H1 (cell line): ENCODE measurements at regions not wholly inside any gene's neighbourhood (a gene's known extent, or its start where the extent isn't known, plus 50 kb on each side); places are given as distances from the start of the nearest gene placed in this dataset.
"Not testable (repeated sequence)": the region's sequence is repeated elsewhere in the genome, so short reads cannot be mapped to it uniquely, and the experiment has no call there.

Source experiments
- CTCF ChIA-PET: fragments of 300-600 bp; sonication (Branson Sonifier 250); formaldehyde crosslinking; loops from one replicate; lab custom pipeline; 2021; ENCODE audit not compliant: partially characterized antibody; lab: Charles Lee
- POLR2A ChIA-PET: fragments of 300-600 bp; sonication (Branson Sonifier 250); formaldehyde crosslinking; loops from one replicate; lab custom pipeline; 2021; ENCODE audit warnings: inconsistent platforms; ENCODE audit not compliant: partially characterized antibody; lab: Charles Lee
- DNase-seq, 2 experiments: peaks; one replicate each; pipeline versions ENCODE4 v3.0.0 to v3.0.0-alpha.2; 2010 to 2022; ENCODE audit warnings: low spot score in 2 of 2, low read depth in 1 of 2, mixed read lengths in 1 of 2
- FAIRE-seq: peaks from 2 replicates; lab custom pipeline; 2011; peaks lifted over from hg19 to GRCh38; lab: Jason Lieb, UNC
- H2AFZ ChIP-seq: 2 replicates; pipeline ENCODE4 v1.8.1; 2012; ENCODE audit warnings: low read length, inconsistent platforms
- H2AK5ac ChIP-seq: 2 replicates; pipeline ENCODE4 v1.6.1; 2013; ENCODE audit warnings: low read depth, low read length
- H2BK120ac ChIP-seq: replicated peaks from 2 replicates; pipeline ENCODE3; 2013; ENCODE audit warnings: low read depth, low read length, inconsistent platforms
- H2BK12ac ChIP-seq: 2 replicates; pipeline ENCODE4 v1.6.1; 2013; ENCODE audit warnings: low read depth, low read length
- H2BK15ac ChIP-seq: 2 replicates; pipeline ENCODE4 v1.6.1; 2013; ENCODE audit warnings: low read length
- H2BK20ac ChIP-seq: 2 replicates; pipeline ENCODE4 v1.6.1; 2013; ENCODE audit warnings: low read length
- H2BK5ac ChIP-seq: 2 replicates; pipeline ENCODE4 v1.6.1; 2013; ENCODE audit warnings: low read depth, low read length
- H3K14ac ChIP-seq: 2 replicates; pipeline ENCODE4 v1.6.1; 2013; ENCODE audit warnings: inconsistent platforms; ENCODE audit not compliant: insufficient read length
- H3K18ac ChIP-seq: 2 replicates; pipeline ENCODE4 v1.6.1; 2013; ENCODE audit warnings: low read length; ENCODE audit errors: extremely low read depth
- H3K23ac ChIP-seq: 2 replicates; pipeline ENCODE4 v1.6.1; 2013; ENCODE audit warnings: inconsistent platforms; ENCODE audit not compliant: insufficient read length
- H3K23me2 ChIP-seq: 2 replicates; pipeline ENCODE4 v1.6.1; 2013; ENCODE audit warnings: low read depth, low read length
- H3K27ac ChIP-seq: 2 replicates; pipeline ENCODE4 v1.6.1; 2011; ENCODE audit warnings: low read depth, low read length, inconsistent platforms
- H3K27me3 ChIP-seq, 4 experiments: replicated peaks in 1 of 4; 1 replicate in 1 of 4; 2 replicates in 3 of 4; pipeline versions ENCODE4 v1.6.1 to v1.8.1; 2011 to 2013; ENCODE audit warnings: low read length in 3 of 4, mild to moderate bottlenecking in 3 of 4, inconsistent platforms in 2 of 4, mixed read lengths in 2 of 4, moderate library complexity in 1 of 4; ENCODE audit not compliant: control insufficient read depth in 3 of 4, insufficient read depth in 3 of 4; ENCODE audit errors: extremely low read depth in 1 of 4
- H3K36me3 ChIP-seq, 4 experiments: 2 replicates each; pipeline versions ENCODE4 v1.6.1 to v1.8.1; 2011 to 2013; ENCODE audit warnings: mild to moderate bottlenecking in 4 of 4, low read length in 3 of 4, moderate library complexity in 2 of 4, control low read depth in 1 of 4, inconsistent platforms in 1 of 4; ENCODE audit not compliant: insufficient read depth in 4 of 4, control insufficient read depth in 2 of 4
- H3K4ac ChIP-seq: replicated peaks from 2 replicates; pipeline ENCODE3; 2013; ENCODE audit warnings: low read length, low read depth, mixed read lengths, inconsistent platforms; ENCODE audit not compliant: insufficient read length
- H3K4me1 ChIP-seq, 4 experiments: replicated peaks in 1 of 4; 1 replicate in 1 of 4; 2 replicates in 3 of 4; pipeline versions ENCODE4 v1.6.1 to v1.8.1; 2011 to 2013; ENCODE audit warnings: low read length in 3 of 4, inconsistent platforms in 2 of 4, mixed read lengths in 1 of 4; ENCODE audit not compliant: insufficient read depth in 4 of 4, control insufficient read depth in 3 of 4
- H3K4me2 ChIP-seq, 2 experiments: 2 replicates each; pipeline versions ENCODE4 v1.6.1 to v1.8.1; 2011 to 2013; ENCODE audit warnings: low read depth in 2 of 2, low read length in 2 of 2, control low read depth in 1 of 2, inconsistent platforms in 1 of 2, mild to moderate bottlenecking in 1 of 2; ENCODE audit not compliant: insufficient read depth in 1 of 2
- H3K4me3 ChIP-seq, 4 experiments: fragments of 200-600, 300-600 bp in 1 of 4; sonication (generic), shearing (Covaris generic), sonication (Bioruptor Twin) in 1 of 4; 2 replicates each; pipeline versions ENCODE4 v1.5.1 to v1.8.1; 2011 to 2016; ENCODE audit warnings: low read length in 4 of 4, low read depth in 3 of 4, control low read depth in 2 of 4, inconsistent platforms in 2 of 4, mild to moderate bottlenecking in 2 of 4, mixed read lengths in 1 of 4, moderate library complexity in 1 of 4; ENCODE audit not compliant: insufficient read depth in 2 of 4; ENCODE audit errors: extremely low read depth in 1 of 4
- H3K56ac ChIP-seq: replicated peaks from 2 replicates; pipeline ENCODE3; 2013; ENCODE audit warnings: low read depth, mild to moderate bottlenecking, mixed read lengths, low read length, inconsistent platforms; ENCODE audit not compliant: insufficient read length
- H3K79me1 ChIP-seq: 2 replicates; pipeline ENCODE4 v1.6.1; 2013; ENCODE audit warnings: low read depth, low read length, control low read depth
- H3K79me2 ChIP-seq, 2 experiments: 2 replicates each; pipeline versions ENCODE4 v1.6.1 to v1.8.1; 2012 to 2013; ENCODE audit warnings: low read length in 2 of 2, mild to moderate bottlenecking in 2 of 2, inconsistent platforms in 1 of 2; ENCODE audit not compliant: insufficient read depth in 2 of 2, control insufficient read depth in 1 of 2
- H3K9ac ChIP-seq, 4 experiments: replicated peaks in 1 of 4; 1 replicate in 1 of 4; 2 replicates in 3 of 4; pipeline versions ENCODE4 v1.6.1 to v1.8.1; 2011 to 2013; ENCODE audit warnings: low read depth in 3 of 4, low read length in 3 of 4, control low read depth in 2 of 4, mild to moderate bottlenecking in 2 of 4, moderate library complexity in 2 of 4, inconsistent platforms in 1 of 4; ENCODE audit errors: extremely low read depth in 1 of 4
- H3K9me3 ChIP-seq, 2 experiments: 2 replicates each; pipeline versions ENCODE4 v1.6.1 to v1.8.1; 2012 to 2013; ENCODE audit warnings: mild to moderate bottlenecking in 2 of 2, moderate library complexity in 2 of 2, control low read depth in 1 of 2, inconsistent platforms in 1 of 2, low read depth in 1 of 2, low read length in 1 of 2, mixed read lengths in 1 of 2; ENCODE audit not compliant: insufficient read depth in 2 of 2
- H4K20me1 ChIP-seq, 2 experiments: replicated peaks in 1 of 2; 2 replicates each; pipeline versions ENCODE3 to v1.8.1; 2011 to 2013; ENCODE audit warnings: inconsistent platforms in 2 of 2, low read length in 2 of 2, mild to moderate bottlenecking in 1 of 2; ENCODE audit not compliant: insufficient read depth in 2 of 2, control insufficient read depth in 1 of 2
- H4K5ac ChIP-seq: 2 replicates; pipeline ENCODE4 v1.6.1; 2013; ENCODE audit warnings: low read length, low read depth, mixed read lengths, inconsistent platforms; ENCODE audit not compliant: insufficient read length
- H4K8ac ChIP-seq: 2 replicates; pipeline ENCODE4 v1.8.0; 2013; ENCODE audit warnings: mild to moderate bottlenecking, moderate library complexity, low read length, inconsistent platforms; ENCODE audit not compliant: insufficient read depth; ENCODE audit errors: extremely low read depth
- H4K91ac ChIP-seq: replicated peaks from 2 replicates; pipeline ENCODE3; 2013; ENCODE audit warnings: low read length, mixed read lengths, inconsistent platforms; ENCODE audit not compliant: insufficient read length
- WGBS, 2 experiments: shearing (Covaris generic) in 1 of 2; methylation state at CpG; one replicate each; pipeline versions ENCODE4 v1.1.6 to v1.1.7; 2013 to 2015; ENCODE audit warnings: low lambda C conversion rate in 2 of 2, mixed read lengths in 2 of 2, inconsistent platforms in 1 of 2, low coverage in 1 of 2, missing lambda C conversion rate in 1 of 2; ENCODE audit not compliant: insufficient replicate concordance in 2 of 2, insufficient coverage in 1 of 2, insufficient read length in 1 of 2; ENCODE audit errors: extremely low coverage in 1 of 2, missing lambda C conversion rate in 1 of 2; 5-methylcytosine and 5-hydroxymethylcytosine counted together

- H3K27me3 ChIP-seq, H3K4me3 ChIP-seq, H3K79me1 ChIP-seq, H4K20me1 ChIP-seq, DNase-seq, H3K9ac ChIP-seq, H3K36me3 ChIP-seq, H3K14ac ChIP-seq, H3K79me2 ChIP-seq, H4K91ac ChIP-seq, H3K23ac ChIP-seq, H2AFZ ChIP-seq, H3K23me2 ChIP-seq, H3K9me3 ChIP-seq, H4K5ac ChIP-seq, FAIRE-seq, H3K4ac ChIP-seq, CTCF ChIA-PET, H3K27ac ChIP-seq, H3K56ac ChIP-seq: not testable (repeated sequence)
- peak overlapping the region; percentile 87; the same call in 1 of the 2 replicates for H2BK12ac ChIP-seq
- H2BK20ac ChIP-seq, result 0 out of 2 replicates have a peak overlapping the region, but pooled peaks have one; percentile 90
- POLR2A ChIA-PET, result interaction anchor here (0.6 kb wide), 1 partner anchor 671 kb away, joined by 3 read pairs; no protein-coding TSS in a partner anchor
- H4K8ac ChIP-seq, result peak overlapping the region; percentile 85
- peak overlapping the region; percentile 54 for H2BK120ac ChIP-seq
- H3K18ac ChIP-seq, result peak overlapping the region; percentile 60; the same call in 1 of the 2 replicates
- peak overlapping the region; percentile 75; the same call in 1 of the 2 replicates for H2BK5ac ChIP-seq
- H3K4me1 ChIP-seq, result peaks cover 0 to 12% (median 2%) of the 10 kb centered on the region in 4 experiments; a peak in 5 of 7 replicates
- 64% methylated on average over 4 of the region's 5 CpGs; no CpG with 5 or more reads in 1 of the 2 experiments for WGBS, 2 experiments
- 0 out of 2 replicates have a peak overlapping the region, but pooled peaks have one; percentile 28 for H2AK5ac ChIP-seq
- 0 out of 2 replicates have a peak overlapping the region, but pooled peaks have one; percentile 72 for H2BK15ac ChIP-seq
- H3K4me2 ChIP-seq, result peak overlapping the region in 1 of 2 experiments; percentile 39; a peak in 2 of 4 replicates
Observed at GRCh38 chr16:29284723-29285122, 121.8 kb downstream of the NPIPB11 start.

GRCh38 chr16:29284159-29284558 lies 122.4 kb downstream of the NPIPB11 start:
- H2BK5ac ChIP-seq, H3K36me3 ChIP-seq, H3K56ac ChIP-seq, H3K27me3 ChIP-seq, H3K18ac ChIP-seq, H2AFZ ChIP-seq, H4K20me1 ChIP-seq, H2BK20ac ChIP-seq, FAIRE-seq, H3K23me2 ChIP-seq, H3K79me2 ChIP-seq, H3K79me1 ChIP-seq, H3K23ac ChIP-seq, H2AK5ac ChIP-seq, CTCF ChIA-PET, H3K4me2 ChIP-seq, H3K9ac ChIP-seq, H2BK120ac ChIP-seq, H2BK15ac ChIP-seq, H4K91ac ChIP-seq, DNase-seq, POLR2A ChIA-PET, H4K8ac ChIP-seq, H3K9me3 ChIP-seq, H3K27ac ChIP-seq, H3K4ac ChIP-seq, H3K14ac ChIP-seq, H4K5ac ChIP-seq, H3K4me3 ChIP-seq: not testable (repeated sequence)
- WGBS, 2 experiments, result 78% methylated on average over 3 of the region's 4 CpGs; no CpG with 5 or more reads in 1 of the 2 experiments
- Histone ChIP-seq H2BK12ac (0 out of 2 replicates have a peak overlapping the region, but pooled peaks have one; percentile 87), H3K4me1 (peaks cover 0 to 12% (median 2%) of the 10 kb centered on the region in 4 experiments; a peak in 5 of 7 replicates)
